Osteoblast (primary cell): ENCODE measurements at regions not wholly inside any gene's neighbourhood (a gene's known extent, or its start where the extent isn't known, plus 50 kb on each side); places are given as distances from the start of the nearest gene placed in this dataset.

Experiments
- DNase-seq: peaks from one replicate; pipeline ENCODE4 v3.0.0; 2011; ENCODE audit warnings: low spot score, mixed read lengths; ENCODE audit not compliant: insufficient read length; ENCODE audit errors: missing footprints
- H2AFZ ChIP-seq: 2 replicates; pipeline ENCODE4 v1.6.0; 2011; ENCODE audit warnings: mild to moderate bottlenecking, low read length
- H3K27ac ChIP-seq: 2 replicates; pipeline ENCODE4 v1.5.1; 2011; ENCODE audit warnings: mild to moderate bottlenecking, low read depth, low read length, moderate library complexity
- H3K27me3 ChIP-seq: 2 replicates; pipeline ENCODE4 v1.6.0; 2012; ENCODE audit warnings: mild to moderate bottlenecking, control low read depth, inconsistent platforms, low read length, moderate library complexity; ENCODE audit not compliant: insufficient read depth
- H3K36me3 ChIP-seq: 2 replicates; pipeline ENCODE4 v1.5.1; 2011; ENCODE audit warnings: mild to moderate bottlenecking, low read length, control low read depth, moderate library complexity; ENCODE audit not compliant: insufficient read depth
- H3K4me1 ChIP-seq: 2 replicates; pipeline ENCODE4 v1.5.1; 2011; ENCODE audit warnings: mild to moderate bottlenecking, low read length, control low read depth, moderate library complexity; ENCODE audit not compliant: insufficient read depth
- H3K4me2 ChIP-seq: 2 replicates; pipeline ENCODE4 v1.6.0; 2011; ENCODE audit warnings: mild to moderate bottlenecking, low read length; ENCODE audit not compliant: insufficient read depth
- H3K4me3 ChIP-seq: fragments of 200-600 bp; sonication (generic); 3 replicates; pipeline ENCODE4 v1.5.1; 2012; ENCODE audit warnings: mild to moderate bottlenecking, low read length, inconsistent platforms; ENCODE audit not compliant: insufficient read depth
- H3K79me2 ChIP-seq: 2 replicates; pipeline ENCODE4 v1.6.0; 2012; ENCODE audit warnings: mild to moderate bottlenecking, low read length, control low read depth, inconsistent platforms; ENCODE audit not compliant: insufficient read depth
- H3K9me3 ChIP-seq: 2 replicates; pipeline ENCODE4 v1.5.1; 2011; ENCODE audit warnings: low read depth, low read length, control low read depth
- H4K20me1 ChIP-seq: 2 replicates; pipeline ENCODE4 v1.6.0; 2012; ENCODE audit warnings: mild to moderate bottlenecking, low read length, control low read depth; ENCODE audit not compliant: insufficient read depth
- CTCF ChIP-seq: IDR thresholded peaks from 2 replicates; pipeline ENCODE4 v1.5.1; 2011; ENCODE audit warnings: mild to moderate bottlenecking, low read depth, low read length, moderate library complexity; ENCODE audit errors: extremely low read depth

DNA sequence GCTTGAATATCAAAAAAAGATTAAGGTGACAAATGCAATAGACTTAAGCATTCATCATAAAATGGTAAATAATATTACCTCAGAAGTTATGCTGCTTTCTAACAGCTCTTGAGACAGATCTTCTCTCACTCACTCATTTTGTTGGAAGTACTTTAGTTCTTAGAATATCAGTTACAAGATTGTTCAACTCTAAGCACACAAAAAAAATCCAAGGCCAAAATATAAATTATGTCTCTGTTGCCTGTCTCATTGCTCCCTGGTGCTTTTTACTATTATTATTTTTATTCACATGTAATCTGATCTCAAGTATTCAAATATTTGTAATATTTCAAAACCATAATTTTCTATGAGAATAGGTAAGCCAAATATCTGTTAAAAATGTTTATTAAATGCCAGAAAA is 259.4 kb upstream of the HSF2 start:
- DNase-seq, result no peak
- no peak for TF ChIP-seq CTCF
- no peaks in the 10 kb centered on the region for H3K79me2 ChIP-seq
- no peak overlapping the region for H3K27ac ChIP-seq
- H3K27me3 ChIP-seq, result no peaks in the 10 kb centered on the region
- H4K20me1 ChIP-seq, result no peaks in the 10 kb centered on the region
- no peak overlapping the region for H3K4me2 ChIP-seq
- H3K4me1 ChIP-seq, result no peaks in the 10 kb centered on the region
- H2AFZ ChIP-seq, result no peak overlapping the region
- no peaks in the 10 kb centered on the region for H3K9me3 ChIP-seq
- no peak overlapping the region for H3K4me3 ChIP-seq
- no peaks in the 10 kb centered on the region for H3K36me3 ChIP-seq

DNA sequence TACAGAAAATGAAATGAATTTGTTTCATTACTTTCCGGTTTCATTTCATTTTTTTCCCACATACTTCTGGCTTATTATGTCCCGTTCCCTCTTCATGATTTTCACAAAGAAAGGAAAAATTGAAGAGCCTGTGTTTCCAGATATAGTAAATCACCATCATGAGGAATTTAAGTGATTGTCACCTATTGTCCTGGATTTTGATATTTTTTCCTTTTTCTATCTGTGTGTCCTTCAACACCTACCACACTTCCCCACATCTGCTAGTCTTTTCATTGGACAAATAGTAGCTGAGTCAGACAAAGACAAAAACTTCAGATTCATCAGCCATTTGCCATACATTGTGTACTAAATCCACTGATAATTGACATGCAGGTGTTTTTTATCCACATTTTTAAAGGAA is 258.2 kb upstream of the HSF2 start:
- no peaks in the 10 kb centered on the region for H3K9me3 ChIP-seq
- H3K79me2 ChIP-seq, result no peaks in the 10 kb centered on the region
- H4K20me1 ChIP-seq, result no peaks in the 10 kb centered on the region
- H3K4me3 ChIP-seq, result no peak overlapping the region
- H3K4me1 ChIP-seq, result no peaks in the 10 kb centered on the region
- H2AFZ ChIP-seq, result no peak overlapping the region
- no peak for TF ChIP-seq CTCF
- no peaks in the 10 kb centered on the region for H3K27me3 ChIP-seq
- no peak overlapping the region for H3K27ac ChIP-seq
- H3K4me2 ChIP-seq, result no peak overlapping the region
- no peaks in the 10 kb centered on the region for H3K36me3 ChIP-seq
- no peak for DNase-seq

- no peak for DNase-seq
- no peaks in the 10 kb centered on the region for H3K36me3 ChIP-seq
- no peak overlapping the region for H3K4me3 ChIP-seq
- H3K4me1 ChIP-seq, result no peaks in the 10 kb centered on the region
- H3K4me2 ChIP-seq, result no peak overlapping the region
- no peak overlapping the region for H2AFZ ChIP-seq
- no peaks in the 10 kb centered on the region for H3K79me2 ChIP-seq
- no peaks in the 10 kb centered on the region for H3K9me3 ChIP-seq
- no peaks in the 10 kb centered on the region for H3K27me3 ChIP-seq
- no peaks in the 10 kb centered on the region for H4K20me1 ChIP-seq
- no peak overlapping the region for H3K27ac ChIP-seq
- no peak for TF ChIP-seq CTCF
Measured at GRCh38 chr6:122143813-122144601, 255.4 kb upstream of the HSF2 start.

GRCh38 chr6:122145246-122145645 is 254.2 kb upstream of the HSF2 start:
- no peak overlapping the region for H3K27ac ChIP-seq
- no peaks in the 10 kb centered on the region for H3K79me2 ChIP-seq
- H3K36me3 ChIP-seq, result no peaks in the 10 kb centered on the region
- H3K4me1 ChIP-seq, result no peaks in the 10 kb centered on the region
- H3K4me3 ChIP-seq, result no peak overlapping the region
- no peak for DNase-seq
- no peaks in the 10 kb centered on the region for H4K20me1 ChIP-seq
- H3K27me3 ChIP-seq, result no peaks in the 10 kb centered on the region
- no peak overlapping the region for H2AFZ ChIP-seq
- H3K4me2 ChIP-seq, result no peak overlapping the region
- no peaks in the 10 kb centered on the region for H3K9me3 ChIP-seq
- TF ChIP-seq CTCF, result no peak
